ENCODE measurements at regions not wholly inside any gene's neighbourhood (a gene's known extent, or its start where the extent isn't known, plus 50 kb on each side); places are given as distances from the start of the nearest gene placed in this dataset.

DNA sequence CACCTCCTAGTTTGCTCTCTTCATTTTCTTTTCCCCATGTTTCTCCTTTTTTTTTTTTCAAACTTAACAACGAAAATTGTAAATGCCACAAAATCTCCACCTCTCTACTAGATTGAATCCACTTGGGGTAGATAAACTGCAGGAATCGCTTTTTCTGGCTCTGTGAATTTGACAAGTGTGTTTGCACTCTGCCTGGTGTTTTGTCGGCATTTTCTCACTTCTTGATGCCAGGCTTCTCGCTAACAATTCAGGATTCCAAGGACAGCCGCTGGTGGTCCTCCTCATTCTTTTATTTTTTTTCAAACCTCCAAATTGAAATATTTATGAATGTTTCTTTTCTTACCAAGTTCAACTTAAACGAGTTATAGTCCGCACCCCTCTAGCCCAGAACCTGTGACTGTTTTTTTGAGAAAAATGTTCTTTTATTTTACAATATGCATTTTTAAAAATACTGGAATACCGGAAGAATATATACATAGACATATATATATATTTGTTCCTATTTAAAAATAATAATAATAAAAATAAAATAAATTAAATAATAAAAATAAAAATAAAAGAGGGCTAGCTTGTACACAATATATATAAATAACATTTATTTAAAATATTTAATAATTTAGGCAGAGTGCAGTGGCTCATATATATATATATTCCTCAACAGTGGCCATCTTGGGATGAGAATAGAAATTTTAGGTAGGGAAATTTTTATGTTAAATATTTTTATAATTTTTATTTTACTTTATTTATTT, 538.8 kb downstream of the TYW1 start:
- TF ChIP-seq, protein P1, sequence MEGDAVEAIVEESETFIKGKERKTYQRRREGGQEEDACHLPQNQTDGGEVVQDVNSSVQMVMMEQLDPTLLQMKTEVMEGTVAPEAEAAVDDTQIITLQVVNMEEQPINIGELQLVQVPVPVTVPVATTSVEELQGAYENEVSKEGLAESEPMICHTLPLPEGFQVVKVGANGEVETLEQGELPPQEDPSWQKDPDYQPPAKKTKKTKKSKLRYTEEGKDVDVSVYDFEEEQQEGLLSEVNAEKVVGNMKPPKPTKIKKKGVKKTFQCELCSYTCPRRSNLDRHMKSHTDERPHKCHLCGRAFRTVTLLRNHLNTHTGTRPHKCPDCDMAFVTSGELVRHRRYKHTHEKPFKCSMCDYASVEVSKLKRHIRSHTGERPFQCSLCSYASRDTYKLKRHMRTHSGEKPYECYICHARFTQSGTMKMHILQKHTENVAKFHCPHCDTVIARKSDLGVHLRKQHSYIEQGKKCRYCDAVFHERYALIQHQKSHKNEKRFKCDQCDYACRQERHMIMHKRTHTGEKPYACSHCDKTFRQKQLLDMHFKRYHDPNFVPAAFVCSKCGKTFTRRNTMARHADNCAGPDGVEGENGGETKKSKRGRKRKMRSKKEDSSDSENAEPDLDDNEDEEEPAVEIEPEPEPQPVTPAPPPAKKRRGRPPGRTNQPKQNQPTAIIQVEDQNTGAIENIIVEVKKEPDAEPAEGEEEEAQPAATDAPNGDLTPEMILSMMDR (IDR thresholded peaks at IDR 0.05), result no peak
- TF ChIP-seq POLR2A (IDR thresholded peaks at IDR 0.05; ENCODE audit: low read depth), result no peak

Data from esophagus muscularis mucosa (tissue), 3 donors.